AG08396 (cell line): ENCODE measurements at regions not wholly inside any gene's neighbourhood (a gene's known extent, or its start where the extent isn't known, plus 50 kb on each side); places are given as distances from the start of the nearest gene placed in this dataset.

Experiments used
- DNase-seq: peaks from one replicate; pipeline ENCODE4 v3.0.0; 2012; ENCODE audit warnings: low spot score, mixed read lengths

DNA sequence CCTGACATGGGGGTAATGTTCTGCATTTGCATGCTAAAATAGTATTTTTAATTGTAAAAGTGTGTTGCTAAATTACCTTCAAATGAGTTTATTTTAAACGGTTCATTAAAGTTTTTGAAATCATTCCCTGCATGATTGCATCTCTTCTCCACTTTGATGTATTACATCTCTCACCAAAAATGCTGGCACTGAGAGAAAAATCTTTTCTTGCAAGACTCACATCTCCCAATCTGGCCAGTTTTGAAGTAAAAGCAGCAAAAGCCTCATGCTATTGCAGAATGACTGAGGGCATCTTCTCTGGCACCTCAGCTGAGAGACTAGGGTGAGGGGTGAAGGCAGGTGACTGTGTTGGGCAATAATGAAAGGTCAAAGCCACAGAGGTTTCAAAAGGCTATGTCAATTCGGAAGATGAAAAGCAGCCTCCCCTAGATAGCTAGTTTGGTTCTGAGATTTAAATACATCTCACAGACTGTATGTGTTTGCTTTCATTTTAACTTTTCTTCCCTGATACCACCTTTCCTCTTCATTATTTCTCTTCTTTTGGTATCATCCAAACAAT lies 292.2 kb upstream of the RAG2 start:
- DNase-seq, result no peak

DNA sequence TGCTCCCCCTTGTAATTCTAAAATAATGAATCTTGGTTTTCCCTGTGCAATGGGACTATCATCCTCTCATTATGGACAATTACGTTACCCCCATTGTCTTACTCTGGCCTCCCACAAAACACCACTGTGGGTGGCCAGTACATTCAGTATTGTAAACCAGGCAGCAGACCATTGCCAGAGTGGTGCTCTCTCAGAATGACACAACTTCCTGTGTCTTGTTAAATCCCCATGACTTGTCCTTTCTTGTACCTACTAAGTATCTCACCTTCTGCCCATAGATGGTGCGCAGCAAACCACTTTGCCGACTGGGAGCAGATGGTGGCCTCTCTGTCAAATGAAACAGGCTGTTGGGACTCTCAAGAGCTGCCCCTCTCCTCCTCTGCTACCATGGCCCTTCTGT lies 287.1 kb upstream of the RAG2 start:
- DNase-seq, result no peak

DNA sequence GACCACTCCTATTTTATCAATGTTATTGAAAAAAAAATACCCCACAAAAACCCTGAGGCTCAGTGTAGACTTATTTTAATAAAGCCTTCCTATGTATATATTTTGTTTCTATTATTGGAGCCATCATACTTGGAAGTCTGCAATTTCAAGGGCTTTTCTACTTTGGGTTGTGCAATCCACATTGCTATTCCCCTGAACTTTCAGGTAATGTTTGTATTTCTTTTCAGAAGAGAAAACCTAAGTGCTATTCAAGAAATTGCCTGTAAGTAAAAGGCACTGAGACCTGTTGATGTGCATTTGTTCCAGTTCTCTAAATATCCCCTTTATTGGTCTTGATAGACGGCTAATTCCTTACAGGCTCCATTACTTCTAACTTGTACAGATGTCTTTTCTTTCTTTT lies 280.7 kb upstream of the RAG2 start:
- DNase-seq, result no peak

DNA sequence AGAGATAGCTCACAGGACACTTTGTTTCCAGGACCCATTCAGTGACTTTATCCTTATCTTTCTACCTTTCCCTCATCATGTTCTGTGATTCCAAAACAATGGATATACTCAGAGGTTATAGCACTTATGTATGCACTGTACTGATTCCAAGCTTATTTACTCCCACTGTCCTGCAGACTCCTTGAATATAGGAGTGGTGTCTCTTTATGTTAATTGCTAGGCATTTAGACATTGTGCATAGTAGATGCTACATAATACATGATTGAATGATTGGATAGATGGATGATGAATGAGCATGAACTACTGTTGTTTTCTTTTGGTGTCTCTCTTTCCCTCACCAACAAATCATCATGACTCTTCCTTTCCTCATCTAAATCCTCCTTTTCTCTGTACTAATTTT lies 279.1 kb upstream of the RAG2 start:
- DNase-seq, result no peak

DNA sequence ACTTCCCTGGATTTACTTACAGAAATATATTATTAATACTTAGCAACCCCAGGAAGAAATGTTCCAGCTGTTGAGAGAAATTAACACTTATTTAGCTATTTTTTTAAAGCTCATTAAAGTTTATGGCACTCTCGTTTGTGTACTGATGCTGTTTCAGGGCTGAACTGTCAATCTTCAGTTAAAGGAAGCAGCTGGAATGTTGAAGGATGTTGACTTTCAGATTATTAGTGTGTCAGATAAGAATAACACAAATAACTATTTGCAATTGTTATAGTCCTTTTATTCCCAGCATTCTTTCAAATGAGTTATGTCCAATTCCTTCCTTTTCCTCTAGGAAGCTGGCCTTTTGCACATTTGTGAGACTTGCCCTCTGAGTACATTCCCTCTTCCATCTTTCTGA lies 278.2 kb upstream of the RAG2 start:
- DNase-seq, result no peak

DNA sequence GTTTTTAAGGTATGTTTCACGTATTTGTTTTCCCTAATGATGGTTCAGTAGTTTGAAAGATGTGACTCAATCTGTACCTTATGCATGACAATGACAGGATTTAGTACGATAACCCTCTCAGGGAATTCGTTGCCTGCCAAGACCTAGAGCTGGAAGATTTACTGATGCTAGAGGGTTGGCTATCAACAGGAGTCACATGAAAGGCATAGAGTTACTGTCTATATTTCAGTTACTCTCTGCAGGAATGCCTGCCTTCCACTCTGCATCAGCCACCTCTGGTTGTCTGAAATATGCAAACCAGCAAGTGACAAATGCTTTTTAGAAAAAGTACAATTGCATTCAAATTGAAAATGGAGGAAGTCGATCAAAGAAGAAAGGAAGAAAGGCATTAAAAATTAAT lies 276.3 kb upstream of the RAG2 start:
- no peak for DNase-seq

DNA sequence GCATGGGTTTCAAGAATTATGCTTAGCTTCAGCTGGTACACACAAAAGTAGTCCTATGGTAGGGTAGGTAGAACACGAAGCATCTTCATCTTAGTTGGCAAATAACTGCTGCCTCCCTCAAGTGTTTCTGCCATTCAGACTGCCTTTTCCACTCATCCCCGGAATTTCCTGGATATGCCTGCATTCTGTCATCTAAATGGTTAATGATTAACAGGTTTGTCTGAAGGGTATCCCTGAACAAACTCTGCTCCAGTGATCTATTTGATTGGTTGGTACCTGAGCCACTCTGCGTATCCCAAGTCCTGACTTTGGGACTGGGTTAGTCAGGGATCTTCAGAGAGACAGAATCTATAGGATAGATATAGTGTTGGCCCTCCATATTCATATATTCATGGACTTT lies 272.3 kb upstream of the RAG2 start:
- no peak for DNase-seq

DNA sequence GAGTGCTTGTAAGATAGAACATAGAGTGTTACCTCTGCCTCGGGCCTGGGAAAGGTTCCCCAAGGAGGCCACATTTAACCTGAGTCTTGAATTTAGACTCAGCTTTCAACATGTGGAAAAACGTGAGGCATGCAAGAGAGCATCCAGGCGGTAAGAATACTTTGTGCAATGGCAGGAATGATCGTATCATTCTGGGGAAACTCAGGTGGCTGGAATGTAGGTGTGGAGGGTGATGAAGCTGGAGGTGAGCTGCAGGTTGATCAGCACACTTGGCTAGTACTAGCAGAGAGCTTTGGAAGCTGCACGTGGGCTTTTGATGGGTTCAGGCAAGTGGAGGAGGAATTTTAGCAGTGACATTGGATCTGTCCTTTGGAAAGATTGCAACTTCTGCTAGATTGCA lies 270.3 kb upstream of the RAG2 start:
- DNase-seq, result no peak

DNA sequence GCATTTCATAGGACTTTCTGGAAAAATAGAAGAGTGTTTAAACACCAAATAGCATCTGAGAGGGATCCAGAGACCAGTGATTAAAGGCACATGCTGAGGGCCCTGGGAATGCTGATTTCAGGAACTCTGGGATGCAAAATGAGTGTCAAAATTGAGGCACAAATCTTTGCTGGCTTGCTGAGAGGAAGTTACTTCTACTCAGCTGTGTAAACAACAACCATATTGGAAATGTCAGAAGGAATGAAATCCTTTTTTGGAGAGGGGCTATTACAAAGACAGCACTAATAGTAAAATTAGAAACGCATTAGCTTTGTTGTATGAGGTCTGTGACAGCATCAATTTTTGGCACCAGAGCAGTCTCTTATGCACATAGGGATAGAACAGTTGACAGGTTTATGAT lies 267.8 kb upstream of the RAG2 start:
- no peak for DNase-seq

DNA sequence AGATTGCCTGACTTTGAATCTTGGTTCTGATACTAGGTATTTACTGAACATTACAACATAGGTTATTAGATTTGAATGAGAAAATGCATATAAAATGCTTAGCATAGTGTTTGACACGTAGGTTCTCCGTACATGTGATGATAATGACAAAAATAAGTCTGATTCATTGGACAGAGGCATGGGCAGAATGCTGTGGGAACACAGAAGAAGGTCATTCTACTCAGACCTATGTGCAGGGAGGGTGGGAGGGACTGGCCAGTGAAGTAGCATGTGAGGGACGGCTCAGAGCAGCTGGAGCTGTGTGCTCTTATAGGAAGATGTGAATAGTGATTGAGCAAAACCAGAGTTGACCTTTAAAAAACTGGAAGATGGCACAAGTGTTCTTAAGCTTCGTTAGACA lies 256.8 kb upstream of the RAG2 start:
- no peak for DNase-seq

DNA sequence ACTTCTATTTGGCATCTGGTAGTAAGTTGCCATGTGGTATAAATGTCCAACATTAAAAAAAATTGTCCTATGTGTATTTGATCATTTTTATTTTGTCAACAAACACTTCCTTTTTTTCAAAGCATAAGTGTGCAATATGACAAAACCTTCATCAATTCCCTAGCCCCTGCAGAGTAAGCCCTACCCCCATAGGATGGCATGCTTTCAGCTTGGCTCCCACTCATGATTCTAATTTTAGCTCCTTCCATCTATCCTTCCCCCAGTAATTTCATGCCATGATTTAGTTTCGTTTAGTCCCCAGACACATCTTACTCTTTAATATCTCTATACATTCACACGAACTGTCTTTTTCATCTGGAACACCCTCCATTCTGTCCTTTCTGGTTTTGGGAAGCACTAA lies 250.6 kb upstream of the RAG2 start:
- no peak for DNase-seq

DNA sequence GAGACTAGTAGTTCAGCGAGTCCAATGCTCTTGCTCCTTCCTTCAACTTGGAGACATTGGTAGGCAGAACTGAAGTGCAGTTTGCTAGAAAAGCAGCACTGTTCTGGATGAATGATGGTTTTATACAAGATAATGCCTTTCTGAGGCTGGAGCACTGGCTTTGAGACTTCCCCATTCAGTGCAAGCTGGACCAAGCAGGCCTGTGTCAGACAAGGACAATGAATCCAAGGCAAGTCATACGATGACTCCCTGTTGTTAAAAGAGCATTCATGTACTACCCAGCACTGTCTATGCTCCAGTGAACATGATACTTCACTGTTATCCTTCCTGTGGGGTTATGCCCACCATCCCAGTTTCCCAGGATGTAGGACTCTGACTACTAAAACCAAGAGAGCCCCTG lies 242.3 kb upstream of the RAG2 start:
- DNase-seq, result no peak

DNA sequence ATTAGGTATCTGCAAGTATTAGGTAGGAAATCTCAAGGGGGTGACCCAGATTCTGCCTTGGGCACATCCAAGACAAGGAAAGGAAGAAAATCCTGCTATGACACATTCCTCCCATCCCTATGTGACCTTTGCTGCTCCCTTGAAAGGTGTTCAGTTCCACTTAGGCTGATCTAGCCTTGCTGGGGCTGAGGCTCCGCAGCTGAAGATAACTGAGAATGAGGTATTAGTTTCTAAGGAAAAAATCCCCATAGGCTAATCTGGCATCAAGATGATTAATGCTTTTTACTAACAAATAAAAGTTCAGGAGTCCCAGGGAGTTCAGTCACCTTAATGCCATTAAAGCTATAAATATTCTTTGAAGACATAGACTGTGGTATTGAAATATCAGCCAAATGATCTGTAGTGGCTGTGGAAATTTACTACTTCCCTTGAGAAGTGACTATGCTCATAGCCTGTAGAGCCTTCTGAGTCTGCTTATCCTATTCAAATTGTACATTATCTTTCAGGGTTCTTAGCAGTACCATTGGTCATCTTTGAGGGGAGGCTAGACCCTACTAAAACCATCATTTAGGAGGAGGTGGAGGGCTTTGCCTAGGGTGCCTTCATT lies 239.9 kb upstream of the RAG2 start:
- no peak for DNase-seq

DNA sequence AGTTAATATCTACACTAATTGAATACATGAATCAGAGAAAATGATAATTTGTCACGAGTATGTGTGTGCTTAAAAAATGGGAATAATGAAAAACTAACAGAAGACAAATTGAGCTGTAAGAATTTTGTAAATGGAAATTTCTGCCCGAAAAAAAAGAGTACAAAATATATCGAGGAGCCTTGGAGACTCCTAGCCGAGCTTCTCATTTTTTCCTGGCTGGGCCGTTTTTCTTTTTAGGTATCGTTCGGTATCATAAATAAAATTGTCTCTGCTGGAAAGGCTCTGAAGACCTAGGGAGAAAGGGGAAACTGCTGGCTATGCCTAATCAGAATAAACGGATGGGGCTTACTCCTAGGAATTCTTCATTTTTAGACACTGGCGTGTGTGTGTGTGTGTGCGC lies 227.2 kb upstream of the RAG2 start:
- no peak for DNase-seq

DNA sequence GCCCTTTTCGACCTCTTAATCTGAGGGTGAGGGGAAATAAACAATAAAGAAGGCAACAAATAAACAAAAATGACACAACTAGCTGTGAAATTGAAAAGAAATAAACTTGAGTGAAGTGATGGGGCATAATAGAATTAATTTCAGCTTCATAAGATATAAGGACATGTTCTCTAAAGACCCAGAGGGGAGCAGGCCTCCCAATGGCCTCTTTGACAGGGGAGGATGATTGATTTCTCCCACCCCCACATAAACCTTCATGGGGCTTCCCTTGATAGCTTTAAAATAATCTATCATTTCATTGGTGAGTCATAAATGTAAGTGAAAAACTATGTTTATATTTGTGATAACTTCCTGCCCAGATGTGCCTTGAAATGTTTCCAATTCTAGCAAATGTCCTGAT lies 226.3 kb upstream of the RAG2 start:
- no peak for DNase-seq

DNA sequence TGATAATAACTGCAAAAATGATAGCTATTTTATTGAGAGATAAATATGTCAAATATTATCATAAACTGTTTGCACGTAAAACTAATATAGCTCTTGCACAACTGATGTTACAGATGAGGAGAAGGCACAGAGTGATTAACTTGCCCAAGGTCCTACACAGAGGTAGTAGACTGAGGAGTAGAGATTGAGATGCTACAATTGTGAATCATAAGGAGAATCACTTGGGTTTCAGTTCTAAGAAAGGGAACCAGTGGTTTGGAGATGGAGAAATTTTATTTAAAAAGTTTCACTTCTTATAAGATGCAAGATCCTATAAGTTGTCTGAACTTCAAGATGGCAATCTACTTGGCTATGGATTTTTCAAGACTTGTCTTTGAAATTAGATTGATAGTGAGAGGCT lies 224.8 kb upstream of the RAG2 start:
- DNase-seq, result no peak

DNA sequence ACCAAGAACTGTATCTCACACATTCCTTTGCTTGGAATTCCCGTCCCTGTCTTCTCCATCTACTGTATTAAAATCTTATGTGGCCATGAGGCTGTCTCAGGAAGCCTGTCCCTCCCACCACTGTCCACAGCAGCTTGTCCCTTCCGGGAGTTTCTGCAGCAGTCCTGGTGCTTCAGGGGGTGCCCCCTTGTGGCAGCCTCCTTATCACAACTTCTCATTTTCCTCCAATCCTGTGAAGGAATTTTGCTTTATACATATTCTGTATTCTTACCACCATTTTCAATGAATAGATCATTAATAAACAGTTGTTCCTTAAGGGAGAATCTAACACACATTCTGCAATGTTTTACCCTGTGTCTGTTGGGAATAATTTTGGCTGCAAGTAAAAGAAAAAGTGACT lies 220.4 kb upstream of the RAG2 start:
- DNase-seq, result no peak

DNA sequence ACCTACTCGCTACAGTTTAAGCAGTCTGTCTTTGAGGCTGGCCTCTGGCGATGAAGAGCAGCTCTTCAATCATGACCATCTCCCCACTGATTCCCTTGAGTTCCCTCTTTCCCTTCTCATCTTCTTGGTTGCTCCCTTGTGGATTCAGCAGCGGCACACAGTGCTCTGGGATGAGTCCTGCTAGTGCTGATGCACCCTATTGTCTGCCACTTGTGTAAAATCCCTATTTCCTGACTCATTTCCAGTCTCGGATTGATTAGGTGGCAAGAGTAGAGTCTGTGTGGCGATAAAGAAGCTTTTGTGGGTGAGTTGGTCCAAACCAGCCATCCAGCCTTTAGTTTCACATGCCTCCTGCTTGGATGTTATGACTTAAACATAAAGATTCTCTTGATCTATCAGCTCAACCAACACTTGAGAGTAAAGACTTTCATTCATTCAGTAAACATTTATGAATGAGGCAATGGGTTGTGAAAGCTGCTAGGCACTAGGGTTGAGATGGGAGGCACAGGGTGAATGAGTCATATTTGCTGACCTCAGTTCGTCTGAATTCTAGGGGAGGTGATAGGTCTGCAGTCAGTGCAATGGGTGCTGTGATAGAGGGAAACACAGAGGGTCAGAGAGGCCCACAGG lies 219.4 kb upstream of the RAG2 start:
- DNase-seq, result no peak

DNA sequence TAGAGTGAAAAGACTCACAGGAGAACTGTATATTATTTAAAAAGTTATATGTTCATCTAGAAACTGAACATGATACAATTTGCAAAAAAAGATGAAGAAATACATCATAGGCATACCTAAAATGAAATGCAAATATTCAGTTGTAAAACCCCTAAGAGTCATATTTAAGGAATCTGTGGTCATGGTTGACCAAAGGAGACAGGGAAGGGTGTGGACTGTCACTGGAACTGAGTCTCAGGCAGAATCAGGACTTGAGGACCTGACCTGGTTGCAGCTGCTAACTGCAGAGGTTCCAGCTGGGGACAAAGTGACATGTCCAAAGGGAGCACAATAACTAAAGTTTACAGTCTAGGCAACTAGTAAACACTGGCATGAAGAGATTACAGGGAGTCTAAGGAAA lies 211.3 kb upstream of the RAG2 start:
- no peak for DNase-seq

DNA sequence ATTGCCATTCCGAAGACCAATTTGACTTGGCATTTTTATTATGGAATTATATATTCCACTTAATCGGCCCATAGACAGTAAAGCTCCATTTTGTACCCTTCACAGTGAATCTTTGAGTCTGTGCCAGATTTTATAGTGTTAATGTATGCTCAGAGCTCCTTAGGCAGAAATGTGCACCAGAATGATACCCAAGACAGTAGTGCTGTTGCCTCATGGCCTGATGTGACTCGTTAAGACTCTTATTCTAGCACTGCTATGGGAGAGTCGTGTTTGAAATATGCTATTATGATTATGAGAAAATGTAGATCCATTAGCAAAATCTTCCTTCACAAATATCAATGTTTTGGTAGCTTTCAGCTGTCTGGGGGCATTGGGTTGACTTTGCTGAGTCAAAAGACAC lies 209.8 kb upstream of the RAG2 start:
- DNase-seq, result no peak

DNA sequence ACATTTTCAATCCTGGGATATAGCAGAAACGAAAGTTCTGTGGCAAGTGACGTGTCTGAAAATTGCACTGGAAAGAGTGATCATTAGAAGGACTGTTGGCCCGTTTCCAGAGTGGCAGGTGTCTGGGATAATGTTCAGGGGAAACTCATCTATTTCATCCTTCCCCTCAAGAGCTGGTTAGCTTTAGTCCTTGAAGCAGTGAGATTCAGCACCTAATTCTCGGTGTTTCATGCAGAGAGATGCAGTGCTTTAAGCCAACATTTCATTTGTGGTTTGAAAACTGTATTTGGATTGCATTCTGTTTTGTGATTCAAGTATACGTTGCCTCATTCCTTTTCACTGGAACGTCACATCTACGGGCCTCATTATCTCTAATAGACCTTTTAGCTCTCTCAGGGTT lies 205.0 kb upstream of the RAG2 start:
- DNase-seq, result no peak

DNA sequence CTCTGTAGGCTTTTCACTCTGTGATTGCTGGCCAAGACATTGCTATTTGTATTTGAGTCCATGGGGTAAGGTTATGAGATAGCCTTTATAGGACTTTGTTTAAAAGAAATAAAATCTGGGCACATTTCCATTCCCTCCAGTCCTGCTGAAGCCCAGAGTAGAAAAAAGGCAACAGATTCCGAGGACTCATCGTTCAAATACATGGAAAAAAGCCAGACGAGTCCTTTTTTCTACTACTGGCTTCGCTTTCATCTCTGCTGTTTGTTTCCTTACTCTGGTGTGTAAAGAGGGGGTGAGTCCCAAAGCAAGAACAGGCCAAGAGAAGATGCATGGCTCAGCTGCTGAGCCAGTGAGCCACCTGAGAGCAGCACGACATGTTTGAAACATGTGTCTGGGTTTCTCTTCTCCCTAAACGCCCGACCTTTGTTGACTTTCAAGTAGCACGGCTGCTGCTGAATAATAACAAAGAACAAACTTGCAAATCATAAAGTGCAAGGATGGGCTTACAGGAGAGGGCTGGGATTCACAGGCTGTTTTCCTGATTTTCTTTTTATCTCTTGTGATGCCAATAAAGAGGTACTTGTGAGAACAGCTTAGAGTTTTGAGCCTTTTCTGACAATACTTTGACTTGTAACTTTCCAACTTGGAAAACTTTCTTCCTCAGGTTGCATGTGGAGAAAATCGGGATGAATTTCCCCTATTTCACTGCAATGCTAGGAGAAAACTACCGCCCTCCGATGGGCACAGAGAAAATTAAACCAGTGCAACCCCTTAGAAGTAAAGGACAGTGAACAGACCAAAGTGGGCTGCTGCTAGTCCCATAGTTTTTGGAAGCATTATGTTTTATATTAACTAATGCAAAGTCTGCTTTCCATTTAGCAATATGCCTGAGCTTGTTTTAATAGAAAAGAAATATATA lies 195.2 kb upstream of the RAG2 start:
- no peak for DNase-seq

DNA sequence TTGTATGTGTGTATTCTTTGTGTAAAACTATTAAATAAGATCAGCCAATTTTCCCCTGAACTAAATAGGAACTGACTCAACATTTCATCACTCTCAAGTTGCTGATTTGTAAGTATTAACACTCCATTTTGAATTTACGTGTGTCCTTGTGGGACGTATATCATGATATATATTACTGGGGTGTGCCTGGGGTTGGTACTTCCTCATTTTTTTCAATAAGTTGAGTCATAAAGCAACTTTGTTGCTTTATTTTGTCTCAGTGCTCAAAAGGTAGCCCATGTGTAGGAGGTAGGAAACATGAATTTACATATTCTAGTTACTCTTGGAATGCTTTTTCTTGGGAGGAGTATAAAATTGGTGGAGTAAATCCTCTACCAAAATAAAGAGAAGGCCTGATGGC lies 193.9 kb upstream of the RAG2 start:
- no peak for DNase-seq
